SH-SY5Y (cell line): ENCODE measurements at regions not wholly inside any gene's neighbourhood (a gene's known extent, or its start where the extent isn't known, plus 50 kb on each side); places are given as distances from the start of the nearest gene placed in this dataset.

Experiments used
- GATA2 ChIP-seq: IDR thresholded peaks from 2 replicates; pipeline ENCODE4 v1.6.1; 2011; ENCODE audit warnings: mild to moderate bottlenecking, low read depth, low read length
- GATA3 ChIP-seq: IDR thresholded peaks from 2 replicates; pipeline ENCODE4 v1.6.1; 2011; ENCODE audit warnings: low read depth, mild to moderate bottlenecking, low read length, moderate library complexity

DNA sequence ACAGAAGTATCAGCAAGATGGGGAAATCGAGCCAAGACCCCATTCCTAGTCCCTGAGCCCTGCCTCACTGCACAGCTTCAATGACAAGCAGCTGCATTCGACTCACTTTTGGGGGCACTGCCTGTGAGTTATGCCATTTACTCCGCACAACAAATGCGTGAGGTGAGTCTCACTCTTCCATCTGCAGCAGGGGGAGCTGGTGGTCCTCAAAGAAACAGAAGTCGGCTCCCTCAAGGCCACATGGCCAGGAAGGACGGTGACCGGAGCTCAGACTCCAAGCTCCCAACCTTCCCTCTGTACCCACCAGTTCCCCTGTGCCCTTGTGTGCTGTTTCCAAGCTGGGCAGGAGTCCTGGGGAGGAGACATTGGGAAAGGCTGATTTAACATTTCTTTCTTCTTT is 127.7 kb upstream of the IQSEC1 start:
- TF ChIP-seq GATA2 (no peak), GATA3 (no peak)
